ENCODE measurements at regions not wholly inside any gene's neighbourhood (a gene's known extent, or its start where the extent isn't known, plus 50 kb on each side); places are given as distances from the start of the nearest gene placed in this dataset.

GRCh38 chr2:82511894-82512293, 1947.2 kb downstream of the SUCLG1 start:
- no peaks in the 10 kb centered on the region for H4K20me1 ChIP-seq (ENCODE audit: insufficient read depth)
- in situ Hi-C loops (cut with MboI), result no loop called here
- no peaks in the 10 kb centered on the region for H3K27me3 ChIP-seq (replicated peaks; ENCODE audit: insufficient read depth)
- TF ChIP-seq EZH2phosphoT487 (IDR thresholded peaks at IDR 0.05; ENCODE audit: insufficient read depth, low read depth) (no peak), EZH2 (IDR thresholded peaks at IDR 0.05; ENCODE audit: insufficient read depth, poor library complexity, severe bottlenecking) (no peak)
- H3K9ac ChIP-seq, result no peak overlapping the region
- H3F3A ChIP-seq (ENCODE audit: insufficient read depth), result no peaks in the 10 kb centered on the region
- H3K9me2 ChIP-seq (ENCODE audit: insufficient read depth), result no peaks in the 10 kb centered on the region
- H3K36me3 ChIP-seq (ENCODE audit: low read depth), result no peaks in the 10 kb centered on the region
- no peaks in the 10 kb centered on the region for H3K79me2 ChIP-seq (ENCODE audit: insufficient read depth)
- no peak overlapping the region for H3K4me3 ChIP-seq
- no peak overlapping the region for H3K4me2 ChIP-seq (ENCODE audit: unreplicated experiment)
- no peak overlapping the region for H3K27ac ChIP-seq
- no peak for DNase-seq
- no peak overlapping the region for H2AFZ ChIP-seq
- no peaks in the 10 kb centered on the region for H3K4me1 ChIP-seq (ENCODE audit: insufficient read depth)
- no peaks in the 10 kb centered on the region for H3K9me3 ChIP-seq (ENCODE audit: low read depth)
- WGBS, 2 experiments (ENCODE audit: low coverage in 1 of 2, low lambda C conversion rate in 2 of 2, missing lambda C conversion rate in 2 of 2), result 13 to 25% methylated on average over 1 of the region's 1 CpG

- Histone ChIP-seq H3K79me2 (ENCODE audit: insufficient read depth) (no peaks in the 10 kb centered on the region), H3K9ac (no peak overlapping the region), H3K36me3 (ENCODE audit: low read depth) (no peaks in the 10 kb centered on the region), H3K4me2 (ENCODE audit: unreplicated experiment) (no peak overlapping the region), H3K27ac (no peak overlapping the region), H3K9me2 (ENCODE audit: insufficient read depth) (no peaks in the 10 kb centered on the region), H3K4me1 (ENCODE audit: insufficient read depth) (no peaks in the 10 kb centered on the region), H3K4me3 (no peak overlapping the region), H4K20me1 (ENCODE audit: insufficient read depth) (no peaks in the 10 kb centered on the region), H3K27me3 (replicated peaks; ENCODE audit: insufficient read depth) (no peaks in the 10 kb centered on the region), H3F3A (ENCODE audit: insufficient read depth) (no peaks in the 10 kb centered on the region), H3K9me3 (ENCODE audit: low read depth) (no peaks in the 10 kb centered on the region), H2AFZ (no peak overlapping the region)
- no peak for TF ChIP-seq EZH2 (IDR thresholded peaks at IDR 0.05; ENCODE audit: insufficient read depth, poor library complexity, severe bottlenecking)
- no peak for TF ChIP-seq EZH2phosphoT487 (IDR thresholded peaks at IDR 0.05; ENCODE audit: insufficient read depth, low read depth)
- in situ Hi-C loops (cut with MboI), result no loop called here
- DNase-seq, result no peak
- 17 to 32% methylated on average over 2 of the region's 2 CpGs for WGBS, 2 experiments (ENCODE audit: low coverage in 1 of 2, low lambda C conversion rate in 2 of 2, missing lambda C conversion rate in 2 of 2)
Observed at GRCh38 chr2:82508702-82509101, 1950.4 kb downstream of the SUCLG1 start.

GRCh38 chr2:82507657-82508056, 1951.4 kb downstream of the SUCLG1 start:
- H3F3A ChIP-seq (ENCODE audit: insufficient read depth), result no peaks in the 10 kb centered on the region
- no peaks in the 10 kb centered on the region for H4K20me1 ChIP-seq (ENCODE audit: insufficient read depth)
- H3K4me3 ChIP-seq, result no peak overlapping the region
- no peaks in the 10 kb centered on the region for H3K4me1 ChIP-seq (ENCODE audit: insufficient read depth)
- H3K9me3 ChIP-seq (ENCODE audit: low read depth), result no peaks in the 10 kb centered on the region
- no peaks in the 10 kb centered on the region for H3K79me2 ChIP-seq (ENCODE audit: insufficient read depth)
- H2AFZ ChIP-seq, result no peak overlapping the region
- no peaks in the 10 kb centered on the region for H3K9me2 ChIP-seq (ENCODE audit: insufficient read depth)
- in situ Hi-C loops (cut with MboI), result no loop called here
- WGBS, 2 experiments (ENCODE audit: low coverage in 1 of 2, low lambda C conversion rate in 2 of 2, missing lambda C conversion rate in 2 of 2), result 48% methylated on average over 8 to 11 of the region's 11 CpGs
- no peaks in the 10 kb centered on the region for H3K27me3 ChIP-seq (replicated peaks; ENCODE audit: insufficient read depth)
- H3K9ac ChIP-seq, result no peak overlapping the region
- DNase-seq, result no peak
- TF ChIP-seq EZH2 (IDR thresholded peaks at IDR 0.05; ENCODE audit: insufficient read depth, poor library complexity, severe bottlenecking) (no peak), EZH2phosphoT487 (IDR thresholded peaks at IDR 0.05; ENCODE audit: insufficient read depth, low read depth) (no peak)
- H3K4me2 ChIP-seq (ENCODE audit: unreplicated experiment), result no peak overlapping the region
- H3K27ac ChIP-seq, result no peak overlapping the region
- no peaks in the 10 kb centered on the region for H3K36me3 ChIP-seq (ENCODE audit: low read depth)

- H3K9me3 ChIP-seq (ENCODE audit: low read depth), result no peaks in the 10 kb centered on the region
- 36 to 37% methylated on average over 4 of the region's 4 CpGs for WGBS, 2 experiments (ENCODE audit: low coverage in 1 of 2, low lambda C conversion rate in 2 of 2, missing lambda C conversion rate in 2 of 2)
- no peaks in the 10 kb centered on the region for H3K4me1 ChIP-seq (ENCODE audit: insufficient read depth)
- H3K9ac ChIP-seq, result no peak overlapping the region
- H3F3A ChIP-seq (ENCODE audit: insufficient read depth), result no peaks in the 10 kb centered on the region
- H2AFZ ChIP-seq, result no peak overlapping the region
- in situ Hi-C loops (cut with MboI), result no loop called here
- no peaks in the 10 kb centered on the region for H3K79me2 ChIP-seq (ENCODE audit: insufficient read depth)
- H3K4me3 ChIP-seq, result no peak overlapping the region
- no peaks in the 10 kb centered on the region for H3K9me2 ChIP-seq (ENCODE audit: insufficient read depth)
- H4K20me1 ChIP-seq (ENCODE audit: insufficient read depth), result no peaks in the 10 kb centered on the region
- TF ChIP-seq EZH2 (IDR thresholded peaks at IDR 0.05; ENCODE audit: insufficient read depth, poor library complexity, severe bottlenecking) (no peak), EZH2phosphoT487 (IDR thresholded peaks at IDR 0.05; ENCODE audit: insufficient read depth, low read depth) (no peak)
- no peaks in the 10 kb centered on the region for H3K27me3 ChIP-seq (replicated peaks; ENCODE audit: insufficient read depth)
- no peak overlapping the region for H3K27ac ChIP-seq
- no peaks in the 10 kb centered on the region for H3K36me3 ChIP-seq (ENCODE audit: low read depth)
- no peak overlapping the region for H3K4me2 ChIP-seq (ENCODE audit: unreplicated experiment)
- DNase-seq, result no peak
Observed at GRCh38 chr2:82501217-82501616, 1957.9 kb downstream of the SUCLG1 start.

All from GM23248 (cell line).